GM18511 (cell line): ENCODE measurements at regions not wholly inside any gene's neighbourhood (a gene's known extent, or its start where the extent isn't known, plus 50 kb on each side); places are given as distances from the start of the nearest gene placed in this dataset.

Experiments used
- ATAC-seq: cut with Tn5 transposase; IDR thresholded peaks from one replicate; pipeline ENCODE4 v1.9.1; 2021; ENCODE audit warnings: mild to moderate bottlenecking, moderate library complexity; ENCODE audit not compliant: unreplicated experiment

DNA sequence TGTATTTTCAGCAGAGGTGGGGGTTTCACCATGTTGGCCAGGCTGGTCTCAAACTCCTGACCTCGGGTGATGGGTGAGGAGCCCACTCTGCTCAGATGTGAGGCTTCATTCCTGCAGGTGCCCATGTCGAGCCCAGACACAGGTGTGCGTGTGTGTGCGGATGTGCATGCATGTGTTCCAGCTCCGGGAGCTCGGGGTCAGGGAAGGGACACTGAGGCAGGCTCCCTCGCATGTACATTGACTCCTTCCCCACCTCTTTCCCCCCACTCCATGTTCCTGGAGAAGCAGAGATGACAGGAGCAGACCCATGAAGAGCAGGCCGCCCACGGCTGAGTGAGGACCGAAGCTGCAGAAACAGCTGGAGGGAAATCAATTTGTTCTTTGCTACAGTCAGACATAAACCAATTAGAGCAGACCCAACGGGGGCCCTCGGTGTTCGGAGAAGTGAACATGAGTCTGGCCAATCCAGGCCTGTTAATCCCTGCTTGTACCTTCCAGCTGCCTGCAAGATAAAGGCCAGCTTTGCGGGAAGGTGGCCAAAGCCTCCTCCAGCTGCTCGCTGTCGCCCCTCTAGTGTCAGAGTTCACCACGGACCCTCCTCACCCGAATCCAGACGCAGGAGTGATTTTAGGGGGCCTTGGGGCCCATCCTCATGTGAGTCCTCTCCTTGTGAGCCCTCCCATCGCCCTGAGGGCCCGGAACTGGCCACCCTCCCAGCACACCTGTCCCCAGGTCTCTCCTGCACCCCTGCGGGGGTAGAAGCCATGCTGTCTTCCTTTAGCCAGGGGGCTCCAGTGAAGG lies 321.0 kb upstream of the RTL1 start:
- ATAC-seq, result no peak

DNA sequence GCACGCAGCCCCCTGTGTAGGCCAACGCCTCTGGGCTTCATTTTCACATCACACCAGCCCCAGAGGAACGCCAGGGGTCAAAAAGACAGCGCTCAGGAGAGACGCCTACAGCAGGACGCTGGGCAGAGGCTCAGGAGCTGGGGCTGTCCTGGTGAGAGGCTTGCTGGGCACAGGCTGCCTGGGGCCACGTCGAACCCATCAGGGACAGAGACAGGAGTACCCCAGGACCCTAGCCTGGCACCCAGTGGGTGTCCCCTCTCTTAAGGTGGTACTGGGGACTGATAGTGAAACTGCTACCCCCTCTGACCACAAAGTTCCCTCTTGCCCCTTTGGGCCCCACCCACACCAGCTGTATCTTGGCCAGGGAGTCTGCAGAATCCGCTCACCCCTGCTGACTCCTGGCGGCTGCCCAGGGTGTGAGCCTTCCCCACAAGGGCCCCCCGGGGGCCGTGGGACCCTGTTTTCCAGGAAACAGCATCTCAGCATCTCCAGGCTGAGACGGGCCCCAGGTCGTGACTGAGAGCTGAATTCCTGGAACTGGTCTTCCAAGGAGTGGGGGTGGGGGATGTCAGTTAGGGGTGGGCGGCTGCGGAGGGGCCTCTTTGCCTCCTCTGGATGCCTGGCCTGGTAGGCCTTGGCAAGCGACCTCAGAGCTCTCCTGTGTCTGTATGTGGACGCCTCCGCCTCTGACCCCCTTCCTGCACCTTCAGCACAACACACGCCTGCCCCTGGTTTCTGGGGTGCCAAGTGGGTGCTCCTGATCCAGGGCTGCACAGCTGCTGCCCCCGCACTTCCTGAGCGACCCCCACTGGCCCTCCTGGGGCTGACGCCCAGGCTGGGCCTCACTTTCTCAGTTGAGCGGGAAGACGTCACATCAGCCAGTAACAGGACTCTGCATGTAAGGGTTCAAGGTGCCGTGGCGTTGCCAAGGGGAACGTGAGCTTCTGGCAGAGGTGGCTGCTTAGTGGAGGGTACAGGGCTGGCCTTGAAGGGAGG lies 321.9 kb upstream of the RTL1 start:
- no peak for ATAC-seq

GRCh38 chr14:101226265-101226602 lies 322.7 kb upstream of the RTL1 start:
- no peak for ATAC-seq

- no peak for ATAC-seq
Measured at GRCh38 chr14:101226603-101227425, 323.3 kb upstream of the RTL1 start.

- no peak for ATAC-seq
Measured at GRCh38 chr14:101227611-101228594, 324.4 kb upstream of the RTL1 start.

GRCh38 chr14:101228949-101229541 lies 325.5 kb upstream of the RTL1 start:
- no peak for ATAC-seq

DNA sequence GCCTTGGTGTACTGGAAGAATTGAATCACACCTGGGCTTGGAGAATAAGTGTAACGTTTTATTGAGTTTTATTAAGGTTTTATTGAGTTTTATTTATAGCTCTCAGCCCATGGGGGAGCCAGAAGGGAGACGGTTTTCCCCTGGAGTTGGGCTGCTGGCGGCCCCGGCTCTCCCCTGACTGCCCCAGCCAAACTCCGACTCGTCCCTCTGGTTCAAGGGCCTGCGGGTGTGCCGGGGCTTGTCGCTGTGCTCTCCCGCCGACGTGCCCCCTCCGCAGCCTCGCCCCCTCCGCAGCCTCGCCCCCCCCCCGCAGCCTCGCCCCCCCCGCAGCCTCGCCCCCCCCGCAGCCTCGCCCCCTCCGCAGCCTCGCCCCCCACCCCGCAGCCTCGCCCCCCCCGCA lies 326.1 kb upstream of the RTL1 start:
- no peak for ATAC-seq

DNA sequence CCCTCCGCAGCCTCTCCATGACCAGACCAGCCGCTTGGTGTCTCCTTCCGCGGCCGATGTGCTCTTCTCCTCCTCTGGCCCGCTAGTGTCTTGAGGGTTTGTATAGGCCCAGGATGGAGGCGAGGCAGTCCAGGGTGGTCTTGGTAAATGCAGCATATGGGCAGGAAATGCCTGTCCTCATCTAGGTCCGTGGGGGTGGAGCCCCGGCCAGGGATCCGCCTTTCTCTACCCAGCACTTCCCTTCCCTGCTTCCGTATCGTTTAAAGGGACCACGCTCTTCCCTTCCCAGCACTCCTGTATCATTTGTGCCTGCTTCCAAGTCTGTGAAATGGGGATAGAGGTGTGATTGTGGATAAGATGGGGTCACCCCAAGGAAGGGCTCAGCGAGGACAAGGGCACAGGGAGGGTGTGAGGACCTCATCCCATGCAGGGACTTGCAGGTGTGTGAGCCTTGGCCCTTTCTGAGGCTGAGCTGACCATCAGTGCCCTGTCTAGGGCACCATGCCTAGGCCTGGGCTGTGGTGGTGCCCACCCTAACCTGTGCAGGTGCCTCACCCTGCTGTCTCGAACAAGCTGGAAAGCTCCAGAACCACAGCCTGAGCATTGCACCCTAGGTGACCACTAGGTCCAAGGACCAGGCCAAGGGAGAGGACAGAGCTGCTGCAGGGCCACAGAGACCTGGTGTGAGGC lies 326.8 kb upstream of the RTL1 start:
- no peak for ATAC-seq

- ATAC-seq, result no peak
Measured at GRCh38 chr14:101230851-101231550, 327.5 kb upstream of the RTL1 start.

DNA sequence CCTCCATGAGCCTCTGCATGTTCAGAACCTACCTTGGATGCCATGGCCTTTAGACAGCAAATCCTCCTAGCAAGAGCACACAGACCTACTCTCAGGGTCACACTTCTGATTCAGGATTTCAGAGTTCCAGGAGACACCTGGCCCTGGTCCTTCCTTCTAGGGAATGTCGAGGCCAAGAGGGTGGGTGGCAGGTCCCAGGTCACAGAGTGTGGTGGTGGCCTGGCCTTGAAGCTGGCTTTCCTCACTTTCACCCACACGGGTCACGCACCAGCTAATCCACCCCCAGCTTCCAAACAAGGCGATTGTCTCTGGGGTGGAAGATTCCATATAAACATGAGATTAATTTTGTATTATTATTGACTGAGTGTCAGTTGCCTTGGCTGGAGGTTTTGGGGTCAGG lies 328.3 kb upstream of the RTL1 start:
- no peak for ATAC-seq

DNA sequence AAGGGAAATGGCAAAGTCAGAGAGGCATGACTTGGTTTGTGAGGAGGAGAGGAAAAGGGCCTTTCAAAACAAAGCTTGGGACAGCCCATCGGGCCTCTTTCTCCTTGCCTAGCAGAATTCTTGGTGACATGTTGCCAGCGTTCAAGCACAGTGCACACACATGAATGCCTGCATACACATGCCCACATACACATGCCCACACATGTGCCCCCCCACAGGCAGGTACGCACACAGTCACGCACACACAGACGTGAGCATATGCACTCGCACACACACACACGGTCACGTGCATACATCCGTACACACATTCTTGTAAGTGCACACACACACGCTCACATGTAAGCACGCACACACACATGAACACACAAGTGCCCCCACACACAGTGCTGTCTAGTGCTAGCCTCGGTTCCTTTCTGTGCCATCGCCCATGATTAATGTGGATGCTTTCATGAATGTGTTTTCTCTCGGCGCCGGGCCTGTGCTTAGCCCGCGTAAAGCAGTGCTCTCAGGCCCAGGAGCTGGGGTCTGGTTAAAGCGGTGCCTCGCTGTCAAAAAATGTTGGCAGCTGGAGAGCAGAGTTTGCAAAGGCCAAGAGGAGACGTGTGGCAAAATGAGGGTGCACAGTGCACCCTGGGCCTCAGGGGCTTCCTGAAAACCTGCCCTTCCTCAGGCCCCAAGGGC lies 328.8 kb upstream of the DIO3 start:
- no peak for ATAC-seq

DNA sequence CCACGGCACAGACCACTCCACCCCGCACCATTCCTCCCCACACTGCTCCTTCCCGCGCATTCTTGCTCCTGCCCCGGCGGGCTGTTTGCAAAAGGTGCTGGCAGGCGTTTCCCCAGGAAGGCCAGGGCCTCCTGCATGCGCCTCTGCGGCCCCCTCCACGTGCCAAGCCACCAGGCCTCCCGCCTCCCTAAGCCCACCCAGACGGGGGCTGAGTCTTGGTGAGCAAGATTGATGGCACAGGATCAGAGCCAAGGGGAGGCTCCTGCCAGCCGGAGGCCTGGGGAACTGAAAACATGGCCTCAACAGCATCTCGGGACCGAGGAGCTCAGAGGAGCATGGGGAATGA lies 328.3 kb upstream of the DIO3 start:
- ATAC-seq, result no peak

DNA sequence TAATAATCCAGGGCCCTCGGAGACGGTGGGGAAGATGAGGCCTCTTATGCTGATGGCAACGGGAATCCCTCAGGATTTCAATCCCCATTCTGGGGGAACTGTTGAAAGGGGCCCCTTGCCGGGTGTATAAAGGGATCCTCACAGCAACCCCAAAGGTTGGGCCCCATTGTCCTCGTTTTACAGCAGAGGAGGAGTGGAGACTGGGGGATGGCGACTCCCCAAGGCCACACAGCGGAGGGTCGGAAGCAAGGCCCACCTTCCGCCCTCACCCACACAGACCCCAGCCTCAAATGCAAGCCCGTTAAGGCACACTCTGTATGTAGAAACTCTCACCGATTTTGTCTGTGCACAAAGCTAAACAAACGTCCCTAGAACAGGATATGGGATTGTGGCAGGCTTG lies 327.9 kb upstream of the DIO3 start:
- no peak for ATAC-seq

- no peak for ATAC-seq
Measured at GRCh38 chr14:101233808-101234207, 327.5 kb upstream of the DIO3 start.

- ATAC-seq, result no peak
Measured at GRCh38 chr14:101234244-101234937, 326.9 kb upstream of the DIO3 start.

GRCh38 chr14:101234999-101235334 lies 326.3 kb upstream of the DIO3 start:
- no peak for ATAC-seq

GRCh38 chr14:101235335-101236103 lies 325.8 kb upstream of the DIO3 start:
- ATAC-seq, result no peak
